GM12874 (cell line): ENCODE measurements at regions not wholly inside any gene's neighbourhood (a gene's known extent, or its start where the extent isn't known, plus 50 kb on each side); places are given as distances from the start of the nearest gene placed in this dataset.

ENCODE experiments used
- CTCF ChIP-seq: IDR thresholded peaks from 2 replicates; pipeline ENCODE4 v1.5.1; 2011; ENCODE audit warnings: low read depth, mild to moderate bottlenecking, control low read depth, low read length, moderate library complexity; ENCODE audit not compliant: insufficient read depth

- no peak for TF ChIP-seq CTCF
Observed at GRCh38 chr2:219914577-219914976, 287.1 kb downstream of the SLC4A3 start.

GRCh38 chr2:219916281-219916680, 288.9 kb downstream of the SLC4A3 start:
- TF ChIP-seq CTCF = no peak

- no peak for TF ChIP-seq CTCF
Observed at GRCh38 chr2:219916726-219917440, 289.5 kb downstream of the SLC4A3 start.

GRCh38 chr2:219918254-219918653, 290.8 kb downstream of the SLC4A3 start:
- no peak for TF ChIP-seq CTCF

- no peak for TF ChIP-seq CTCF
Observed at GRCh38 chr2:219918944-219919343, 291.5 kb downstream of the SLC4A3 start.

- no peak for TF ChIP-seq CTCF
Observed at GRCh38 chr2:219919506-219919905, 292.1 kb downstream of the SLC4A3 start.

GRCh38 chr2:219929835-219930234, 302.4 kb downstream of the SLC4A3 start:
- TF ChIP-seq CTCF = no peak
